NCI-H2196 (cell line): ENCODE measurements at regions not wholly inside any gene's neighbourhood (a gene's known extent, or its start where the extent isn't known, plus 50 kb on each side); places are given as distances from the start of the nearest gene placed in this dataset.
A peak's percentile ranks its signal among the peaks of the same experiment; 100 is the strongest.

ENCODE experiments used
- DNase-seq: peaks from one replicate; lab custom pipeline; 2025; ENCODE audit not compliant: unreplicated experiment; lab: John Stamatoyannopoulos, UW

DNA sequence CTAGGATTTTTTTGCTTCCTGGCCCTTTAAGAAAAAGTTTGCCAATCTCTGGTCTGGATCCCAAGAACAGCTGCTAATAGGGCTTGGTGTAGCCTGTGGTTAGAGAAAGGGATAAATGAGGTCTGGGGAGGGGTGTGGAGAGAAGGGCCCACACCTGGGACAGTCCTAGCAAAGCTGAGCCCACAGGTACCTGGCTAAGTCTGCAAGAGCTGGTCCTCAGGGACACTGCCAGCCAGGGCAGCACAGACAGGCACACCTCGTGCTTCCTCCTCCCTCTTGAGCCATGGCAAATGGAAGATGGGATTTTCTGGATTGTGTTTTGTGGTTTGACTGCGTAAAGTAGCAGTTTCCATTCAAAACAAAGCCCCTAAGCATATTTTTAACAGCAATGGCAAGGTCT, 217.5 kb downstream of the SOX9 start:
- DNase-seq, result no peak

DNA sequence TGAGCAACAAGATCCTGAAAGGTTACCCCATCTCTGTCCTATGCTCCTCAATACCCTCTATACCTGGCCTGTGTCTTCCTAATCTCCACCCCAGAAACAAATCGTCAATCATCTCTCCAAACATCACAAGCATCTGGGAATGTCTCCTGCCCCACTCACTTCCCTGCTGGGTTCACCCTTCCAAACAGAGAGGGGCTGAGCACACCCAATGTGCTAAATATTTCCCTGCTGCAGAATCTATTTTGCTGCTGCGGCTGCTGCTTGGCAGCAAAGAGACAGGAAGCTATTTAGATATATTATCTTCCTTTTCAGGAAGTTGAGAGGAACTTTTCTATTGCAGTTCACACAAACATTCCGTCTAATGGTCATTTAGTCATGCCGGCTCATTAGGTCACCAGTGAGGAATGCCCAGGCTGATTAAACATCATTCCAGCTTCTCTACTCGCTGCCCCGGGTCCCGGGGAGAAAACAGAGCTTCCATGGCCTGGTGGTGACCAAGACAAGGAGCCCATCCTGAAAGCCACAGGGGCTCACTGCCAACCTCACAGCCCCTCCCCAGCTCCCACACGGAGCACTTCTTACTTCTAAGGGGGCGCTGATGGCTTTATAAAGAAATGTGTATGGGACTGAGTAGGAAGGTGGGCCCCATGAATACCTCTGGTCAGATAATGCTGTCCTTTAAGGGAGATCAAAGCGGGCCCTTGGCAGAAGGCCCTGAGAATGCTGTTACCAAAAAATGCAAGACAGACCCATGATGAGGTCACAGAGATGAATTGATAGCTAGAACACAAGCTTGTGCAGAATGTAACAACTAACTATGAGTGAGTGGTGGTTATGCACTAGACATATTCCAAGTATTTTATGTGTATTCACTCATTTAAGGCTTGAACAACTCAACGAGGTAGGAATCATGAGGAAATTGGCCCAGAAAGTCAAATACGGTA, 218.3 kb downstream of the SOX9 start:
- peak; percentile 34 for DNase-seq

DNA sequence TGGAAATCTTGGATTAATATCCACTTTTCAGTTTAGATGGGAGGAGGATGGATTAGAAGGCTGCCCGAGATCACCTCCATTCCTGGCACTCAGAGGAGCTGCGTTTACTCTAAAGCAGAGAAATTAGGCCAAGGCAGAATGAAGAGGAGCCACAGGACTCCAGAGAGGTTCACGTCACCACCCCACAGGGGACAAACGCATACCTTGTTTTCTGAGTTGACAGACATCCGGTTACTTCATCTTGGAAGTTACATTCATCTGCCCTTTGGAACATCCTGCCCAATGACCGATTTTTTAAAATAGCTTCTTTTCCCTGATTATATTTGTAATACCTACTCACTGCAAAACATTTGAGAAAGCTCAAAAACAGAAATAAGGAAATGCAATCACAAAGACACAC, 220.0 kb downstream of the SOX9 start:
- DNase-seq, result no peak

DNA sequence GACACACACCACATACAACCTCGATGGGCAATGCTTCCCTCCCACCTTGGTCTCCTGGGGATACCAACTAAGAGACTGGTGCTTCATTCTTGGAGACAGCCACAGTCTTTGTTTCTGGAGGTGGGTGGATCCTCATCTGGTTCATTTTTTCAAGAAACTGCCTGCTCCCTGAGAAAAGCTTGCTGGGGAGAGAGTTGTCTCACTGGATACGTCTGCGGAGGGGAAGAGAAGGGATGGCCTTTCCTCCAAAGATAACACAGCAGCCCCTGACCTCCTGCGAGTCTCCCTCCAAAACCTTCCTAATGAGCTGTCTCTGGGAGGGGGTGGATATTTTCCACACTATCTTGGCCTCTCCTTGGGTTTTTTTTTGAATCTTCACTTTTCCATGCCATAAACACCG, 221.2 kb downstream of the SOX9 start:
- no peak for DNase-seq

DNA sequence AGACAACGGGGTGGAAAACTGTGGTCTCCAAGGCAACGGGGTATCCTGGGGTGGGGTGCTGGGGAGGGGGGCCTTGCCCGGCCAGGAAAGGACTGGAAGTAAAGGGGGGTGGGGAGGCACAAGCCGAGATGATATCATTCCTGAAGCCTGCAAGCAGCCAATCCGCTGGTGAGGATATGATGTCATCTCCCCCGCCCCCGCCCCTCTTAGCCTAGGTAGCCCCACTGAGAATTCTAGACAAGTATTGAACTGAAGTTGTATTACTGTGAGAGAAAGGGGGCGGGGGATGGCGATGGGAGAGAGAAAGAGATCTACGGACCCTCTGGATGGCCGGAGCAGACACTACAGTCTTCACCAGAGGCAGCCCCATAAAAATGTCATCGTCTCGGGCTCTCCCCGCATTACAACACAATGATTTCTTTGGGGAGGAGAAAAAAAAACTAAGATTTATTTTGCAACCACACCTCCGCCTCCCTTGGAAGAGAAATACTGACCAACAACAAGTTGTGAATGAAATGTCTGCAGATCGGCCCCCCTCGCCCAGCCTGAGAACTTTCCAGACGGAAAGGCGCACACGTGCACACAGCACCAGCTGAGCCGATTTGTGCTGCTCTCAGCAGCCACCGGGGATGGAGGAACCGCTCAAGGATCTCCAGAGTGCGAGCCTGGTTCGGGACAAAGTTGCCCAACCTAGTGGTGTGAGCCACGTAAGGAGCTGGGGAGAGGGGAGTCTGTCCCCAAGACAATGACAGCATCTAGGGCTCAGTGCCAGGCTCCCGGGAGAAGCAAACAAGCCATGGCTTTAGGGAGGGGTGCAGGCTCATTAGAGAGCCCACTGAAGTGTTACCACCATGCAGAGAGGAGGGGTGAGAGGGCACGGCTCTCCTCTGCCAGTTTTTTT, 222.1 kb downstream of the SOX9 start:
- no peak for DNase-seq

DNA sequence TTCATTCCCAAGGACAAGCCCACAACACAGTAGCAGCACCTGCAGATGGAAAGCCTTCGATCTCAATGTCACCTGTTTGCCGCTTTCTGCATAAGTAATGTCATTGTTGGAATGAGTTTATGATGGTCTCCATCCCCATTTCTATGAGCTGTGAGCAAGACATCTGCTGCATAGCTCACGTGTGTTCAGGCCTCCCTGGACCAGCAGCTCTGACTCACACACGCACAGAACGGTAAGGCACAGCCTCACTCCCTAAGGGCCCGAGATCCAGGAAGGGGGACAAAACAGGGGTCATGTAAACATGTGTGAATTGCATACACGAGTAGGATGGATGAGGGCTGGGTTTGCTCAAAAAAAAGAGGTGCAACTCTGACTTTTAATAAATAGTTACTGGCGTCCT, 223.1 kb downstream of the SOX9 start:
- no peak for DNase-seq

DNA sequence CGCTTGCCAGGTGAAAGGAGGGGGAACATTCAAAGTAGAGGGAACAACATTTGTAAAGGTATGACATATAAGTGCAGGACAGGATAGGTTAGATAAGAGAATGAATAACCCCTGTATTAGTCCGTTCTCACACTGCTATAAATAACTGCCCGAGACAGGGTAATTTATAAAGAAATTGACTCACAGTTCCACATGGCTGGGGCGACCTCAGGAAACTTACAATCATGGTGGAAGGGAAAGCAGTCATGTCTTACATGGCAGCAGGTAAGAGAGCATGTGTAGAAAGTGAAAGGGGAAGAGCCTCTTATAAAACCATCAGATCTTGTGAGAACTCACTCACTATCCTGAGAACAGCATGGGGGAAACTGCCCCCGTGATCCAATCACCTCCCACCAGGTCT, 223.8 kb downstream of the SOX9 start:
- no peak for DNase-seq

DNA sequence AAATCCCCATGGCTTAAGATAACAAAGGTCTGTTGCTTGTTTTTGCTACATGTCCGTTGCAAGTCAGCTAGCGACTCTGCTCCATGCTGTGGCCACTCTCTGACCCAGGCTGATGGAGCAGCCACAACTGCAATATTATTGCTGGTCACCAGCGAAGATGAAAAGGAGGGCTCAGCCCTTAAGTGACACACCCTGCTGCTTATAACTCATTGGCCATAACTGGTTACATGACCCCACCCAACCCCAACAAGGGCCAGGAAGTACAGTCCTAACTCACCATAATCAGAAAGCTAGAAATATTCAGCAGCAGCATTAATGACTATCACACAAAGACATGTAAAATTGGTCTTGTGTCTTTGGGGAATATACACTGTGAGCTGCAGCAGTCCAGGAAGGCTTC, 224.3 kb downstream of the SOX9 start:
- no peak for DNase-seq

DNA sequence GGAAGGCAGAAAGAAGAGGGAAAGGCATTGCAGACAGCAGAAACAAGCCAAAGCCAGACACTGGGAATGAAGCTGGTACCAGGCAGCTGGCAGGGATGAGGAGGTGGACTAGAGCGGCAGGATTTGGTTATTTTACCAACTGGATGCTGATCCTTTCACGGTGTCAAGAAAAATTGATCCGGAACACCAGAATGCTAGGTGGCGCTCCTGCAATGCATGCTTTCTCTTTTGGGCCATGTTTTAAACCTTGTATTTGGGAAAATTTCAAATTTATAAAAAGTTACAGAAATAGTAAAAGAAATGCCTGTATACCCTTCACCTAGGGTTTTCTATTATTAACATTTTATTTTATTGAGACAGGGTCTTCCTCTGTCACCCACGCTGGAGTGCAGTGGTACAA, 224.7 kb downstream of the SOX9 start:
- no peak for DNase-seq

DNA sequence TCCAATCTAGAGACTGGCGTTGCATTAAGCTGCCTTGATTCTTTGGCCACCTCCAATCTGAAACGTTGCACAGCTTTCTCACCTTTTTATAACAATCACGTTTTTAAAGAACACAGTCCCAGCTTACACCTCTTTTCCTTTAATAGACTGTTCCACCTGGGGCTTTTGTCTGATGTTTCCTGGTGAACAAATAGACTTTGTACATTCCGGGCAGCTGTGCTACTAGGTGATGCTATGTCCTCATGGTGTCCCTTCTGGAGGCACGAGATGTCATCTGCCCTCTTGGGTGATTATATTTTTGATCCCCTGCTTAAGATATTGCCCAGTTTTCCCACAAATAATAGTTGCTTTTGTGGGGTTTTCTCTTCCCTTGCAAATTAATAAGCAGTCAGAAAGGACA, 225.5 kb downstream of the SOX9 start:
- no peak for DNase-seq

DNA sequence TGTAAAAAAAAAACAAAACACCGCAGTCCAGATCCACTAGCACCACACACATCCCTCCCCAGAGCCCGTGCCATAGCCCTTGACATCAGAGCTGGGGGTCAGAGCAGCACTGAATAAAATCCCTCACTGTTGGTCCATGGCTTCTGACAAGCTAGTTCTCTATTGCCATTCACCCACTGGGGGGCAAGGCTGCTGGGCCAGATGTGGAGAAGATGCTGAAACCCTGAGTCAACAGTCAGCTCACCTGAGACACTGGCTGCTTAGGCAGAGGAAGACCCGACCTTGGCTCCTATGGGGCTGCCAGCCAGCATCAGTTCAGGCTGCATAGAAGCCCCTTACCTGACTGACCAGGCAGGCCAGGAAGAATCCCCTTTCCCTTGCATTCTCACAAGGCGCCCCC, 228.2 kb downstream of the SOX9 start:
- DNase-seq, result no peak

DNA sequence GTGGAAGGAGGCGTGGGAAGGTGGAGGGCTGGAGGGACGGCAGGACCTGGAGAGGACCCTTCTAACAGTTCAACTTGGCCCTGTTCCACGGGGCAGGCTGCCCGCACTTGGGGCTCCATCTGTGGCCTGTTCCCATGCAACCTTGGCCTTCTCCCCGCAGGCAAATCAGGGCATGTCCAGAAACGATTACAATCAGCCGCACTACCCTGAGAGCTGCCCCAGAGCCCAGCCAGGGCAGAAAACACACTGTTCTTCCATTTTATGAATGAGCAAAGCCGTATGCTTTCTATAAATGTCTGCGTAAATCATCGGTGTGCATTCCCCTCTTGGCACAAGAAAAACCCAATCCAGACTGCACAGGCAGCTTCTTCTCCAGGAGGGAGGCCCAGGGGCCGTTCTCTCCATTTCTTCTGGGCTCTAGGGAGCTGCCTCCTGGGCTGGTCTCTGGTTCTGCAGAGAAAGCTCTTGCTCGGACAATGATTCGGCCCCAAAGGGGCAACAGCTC, 228.7 kb downstream of the SOX9 start:
- no peak for DNase-seq

DNA sequence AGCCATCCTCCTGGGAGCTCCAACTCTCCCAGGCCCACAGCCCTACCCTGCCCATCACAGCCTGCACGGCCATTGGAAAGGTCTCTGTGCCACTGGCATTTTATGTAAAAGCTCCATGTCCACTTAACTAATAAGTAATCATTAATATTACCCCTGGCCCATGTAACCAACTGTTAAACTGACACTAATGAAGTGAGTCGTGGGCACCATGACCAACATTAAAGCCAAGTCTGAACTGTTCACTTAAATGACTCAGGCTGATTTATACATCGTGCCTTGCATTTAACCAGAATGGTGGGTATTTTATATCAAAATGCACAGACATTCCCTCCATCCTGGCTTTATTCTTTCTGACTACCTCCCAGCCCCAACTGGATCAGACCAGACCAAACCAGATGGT, 229.3 kb downstream of the SOX9 start:
- no peak for DNase-seq

DNA sequence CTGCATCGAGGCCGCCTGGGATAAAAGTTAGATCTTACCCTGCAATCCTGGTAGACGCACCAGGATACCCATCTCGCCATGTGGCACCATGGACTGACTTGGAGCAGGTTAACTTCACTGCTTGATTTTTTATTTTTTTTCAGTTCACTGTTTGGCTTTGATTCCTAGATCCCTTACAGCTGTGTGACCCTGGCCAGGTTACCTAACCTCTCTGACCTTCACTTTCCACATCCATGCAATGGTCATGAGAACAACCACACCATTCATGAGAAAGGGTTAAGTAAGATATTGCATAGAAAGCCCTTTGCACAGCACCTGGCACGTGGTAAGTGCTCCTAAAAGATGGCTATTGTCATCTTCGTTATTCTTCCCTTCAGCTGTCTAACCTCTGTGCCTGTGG, 230.5 kb downstream of the SOX9 start:
- no peak for DNase-seq

DNA sequence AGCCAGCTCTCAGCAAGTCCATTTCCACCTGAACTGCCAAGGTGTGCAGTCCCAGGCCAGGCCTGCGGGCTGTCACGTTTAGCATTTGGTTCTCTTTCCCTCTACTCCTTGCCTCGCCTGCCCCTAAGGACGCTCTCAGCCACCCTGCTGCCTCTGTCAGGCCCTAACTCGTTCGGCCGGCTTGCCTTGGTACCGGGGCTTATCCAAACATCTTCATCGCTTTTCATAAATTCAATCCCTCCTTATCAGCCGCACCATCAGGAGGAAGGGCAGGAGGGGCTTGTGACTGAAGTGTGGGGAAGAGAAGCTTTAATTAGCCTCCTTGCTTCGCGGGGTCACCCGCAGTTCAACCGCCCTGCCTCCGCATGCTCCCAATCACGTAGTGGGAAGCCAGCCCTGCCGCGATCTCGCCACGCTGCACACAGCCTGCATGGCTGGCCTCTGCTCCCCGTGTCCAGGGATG, 231.1 kb downstream of the SOX9 start:
- no peak for DNase-seq

DNA sequence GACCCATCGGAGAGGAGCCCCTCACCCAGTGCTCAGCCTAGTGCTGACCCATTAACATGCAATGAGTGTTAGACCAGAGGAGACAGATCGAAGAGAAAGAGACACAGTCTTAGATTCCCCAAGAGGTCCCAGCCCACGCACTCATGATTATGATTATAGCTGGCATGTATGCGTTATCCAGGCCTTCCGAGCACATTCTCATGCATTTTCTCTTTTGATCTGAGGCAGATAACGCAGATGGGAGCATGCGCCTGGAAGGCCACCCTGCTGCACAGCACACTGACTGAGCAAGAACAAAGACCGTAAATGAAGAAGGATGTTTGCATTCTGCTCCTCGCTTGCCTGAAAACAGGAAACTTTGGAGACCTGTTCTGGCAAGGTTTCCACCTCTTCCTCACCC, 232.7 kb downstream of the SOX9 start:
- no peak for DNase-seq

DNA sequence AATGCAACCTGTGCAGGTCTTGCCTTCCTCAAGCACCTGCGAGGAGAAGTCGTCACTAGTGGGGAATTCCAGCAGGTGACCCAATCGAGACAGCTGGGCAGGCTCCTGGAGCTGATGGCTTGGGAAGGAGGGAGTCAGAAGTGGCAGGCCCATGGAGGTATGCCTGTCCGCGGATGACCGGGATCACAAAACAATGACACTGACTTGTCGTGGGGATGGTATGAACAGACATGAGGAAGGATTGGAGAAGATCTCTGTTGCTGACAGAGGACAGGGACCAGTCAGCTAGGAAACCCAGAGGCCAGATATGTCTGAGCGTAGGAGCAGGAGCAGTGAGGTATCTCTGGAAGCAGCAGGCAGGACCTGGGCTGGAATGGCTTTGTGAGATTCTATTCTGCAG, 233.3 kb downstream of the SOX9 start:
- DNase-seq, result no peak

DNA sequence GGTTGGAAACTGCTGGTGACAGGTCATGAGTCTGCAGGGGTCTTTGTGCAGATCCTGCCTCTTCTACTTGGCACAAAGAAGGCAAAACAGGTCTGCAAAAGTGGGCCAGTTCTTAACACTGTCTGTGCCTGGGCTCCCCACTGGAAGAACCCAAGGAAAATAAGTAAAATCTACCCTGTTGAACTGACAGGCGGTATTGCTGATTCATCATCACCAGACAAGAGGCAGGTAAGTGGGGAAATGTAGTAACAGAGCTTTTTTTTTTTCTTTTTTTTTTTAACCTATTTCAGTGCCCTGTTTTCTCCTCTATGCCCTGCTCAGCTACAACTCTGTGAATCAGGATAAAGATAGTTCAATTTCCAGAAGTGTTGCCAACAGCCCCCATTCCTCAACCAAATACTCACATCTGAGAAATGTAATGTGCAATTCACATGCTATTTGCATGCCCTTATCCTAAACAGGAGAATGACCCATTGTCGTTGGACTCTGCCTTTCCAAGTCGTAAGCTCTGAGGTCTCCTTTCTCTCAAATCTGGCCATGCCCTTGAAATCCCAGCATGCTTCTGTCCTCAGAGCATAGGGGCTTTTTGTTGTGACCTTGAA, 237.0 kb downstream of the SOX9 start:
- no peak for DNase-seq

DNA sequence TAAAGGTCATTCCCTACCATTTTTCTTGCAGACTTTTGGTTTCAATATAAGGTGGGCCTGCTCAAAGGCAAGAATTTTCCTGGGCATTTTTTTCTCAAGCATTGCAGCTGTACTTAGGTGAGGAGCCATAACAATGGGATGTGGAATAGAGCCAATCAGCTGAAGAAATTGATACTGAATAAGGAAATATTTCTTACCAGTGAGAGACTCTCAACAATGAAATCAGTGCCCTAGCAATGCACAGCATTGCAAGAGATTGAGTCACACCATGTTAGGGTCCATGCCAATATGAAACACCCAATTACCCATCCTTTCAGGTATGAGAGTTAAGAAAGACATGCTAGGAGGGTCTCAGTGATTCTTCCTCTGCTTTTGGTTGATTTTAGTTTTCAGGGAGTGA, 237.6 kb downstream of the SOX9 start:
- DNase-seq, result no peak

DNA sequence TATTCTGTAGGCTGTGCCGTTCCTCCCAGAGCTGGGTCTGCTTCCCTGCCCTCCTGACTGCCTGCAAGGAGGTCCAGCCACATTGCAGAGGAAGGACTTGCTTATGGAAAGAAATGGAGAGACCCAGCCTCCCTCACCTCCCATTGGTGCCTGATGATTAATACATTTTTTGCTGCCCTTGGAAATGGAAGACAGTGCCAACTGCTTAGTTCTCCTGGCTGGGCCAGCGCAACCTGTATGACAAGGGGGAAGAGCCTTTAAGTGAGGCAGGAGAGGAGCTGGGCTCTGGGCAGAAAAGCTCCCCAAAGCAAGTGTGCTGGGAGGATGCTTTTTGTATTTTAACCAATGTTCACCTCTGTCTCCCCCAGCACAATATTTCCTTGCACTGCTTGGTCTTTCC, 238.5 kb downstream of the SOX9 start:
- DNase-seq, result no peak

DNA sequence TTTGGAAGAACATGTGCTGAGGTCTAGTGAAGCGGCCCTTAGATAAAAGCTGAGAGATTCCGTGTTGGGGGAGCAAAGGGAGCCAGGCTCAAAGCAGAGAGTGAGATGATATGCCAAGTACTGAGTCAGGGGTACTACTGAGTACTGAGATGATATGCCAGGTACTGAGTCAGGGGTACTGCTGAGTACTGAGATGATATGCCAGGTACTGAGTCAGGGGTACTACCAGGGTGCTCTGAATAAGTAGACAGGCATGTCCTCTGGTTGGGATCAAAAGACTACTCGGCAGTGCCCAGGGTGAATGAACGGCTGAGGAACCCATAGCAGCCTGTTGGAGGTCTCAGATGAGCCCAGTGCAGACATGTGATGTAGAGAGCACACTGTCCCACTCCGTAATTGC, 239.0 kb downstream of the SOX9 start:
- DNase-seq, result no peak
